HG03439 (cell line): ENCODE measurements at regions not wholly inside any gene's neighbourhood (a gene's known extent, or its start where the extent isn't known, plus 50 kb on each side); places are given as distances from the start of the nearest gene placed in this dataset.
A peak's percentile ranks its signal among the peaks of the same experiment; 100 is the strongest.

ENCODE experiments used
- ATAC-seq: cut with Tn5 transposase; IDR thresholded peaks from one replicate; pipeline ENCODE4 v1.9.1; 2021; ENCODE audit warnings: mild to moderate bottlenecking, moderate library complexity; ENCODE audit not compliant: unreplicated experiment

- ATAC-seq = no peak
Observed at GRCh38 chr3:28645149-28645548, 296.5 kb upstream of the AZI2 start.

- no peak for ATAC-seq
Observed at GRCh38 chr3:28646435-28646834, 297.8 kb upstream of the AZI2 start.

- ATAC-seq = no peak
Observed at GRCh38 chr3:28649266-28649665, 300.6 kb upstream of the AZI2 start.

GRCh38 chr3:28651159-28651558, 302.5 kb upstream of the AZI2 start:
- no peak for ATAC-seq

- ATAC-seq = no peak
Observed at GRCh38 chr3:28664123-28664522, 315.5 kb upstream of the AZI2 start.

GRCh38 chr3:28667646-28668621, 319.3 kb upstream of the AZI2 start:
- ATAC-seq = peak; percentile 97

GRCh38 chr3:28669870-28670269, 321.2 kb upstream of the AZI2 start:
- no peak for ATAC-seq

- ATAC-seq = no peak
Observed at GRCh38 chr3:28672406-28672805, 323.8 kb upstream of the AZI2 start.

GRCh38 chr3:28673446-28673845, 324.8 kb upstream of the AZI2 start:
- ATAC-seq = no peak

GRCh38 chr3:28674212-28674611, 325.6 kb upstream of the AZI2 start:
- ATAC-seq = no peak

GRCh38 chr3:28677581-28677980, 329.0 kb upstream of the AZI2 start:
- ATAC-seq = no peak

- ATAC-seq = no peak
Observed at GRCh38 chr3:28678086-28678485, 329.5 kb upstream of the AZI2 start.

GRCh38 chr3:28680050-28680449, 331.4 kb upstream of the AZI2 start:
- ATAC-seq = no peak

GRCh38 chr3:28682121-28682520, 333.5 kb upstream of the AZI2 start:
- no peak for ATAC-seq

GRCh38 chr3:28690176-28690575, 341.6 kb upstream of the AZI2 start:
- no peak for ATAC-seq

GRCh38 chr3:28698706-28699105, 350.1 kb upstream of the AZI2 start:
- ATAC-seq = no peak

GRCh38 chr3:28699283-28699682, 350.7 kb upstream of the AZI2 start:
- no peak for ATAC-seq

GRCh38 chr3:28700728-28701127, 352.1 kb upstream of the AZI2 start:
- no peak for ATAC-seq

- no peak for ATAC-seq
Observed at GRCh38 chr3:28703843-28704242, 355.2 kb upstream of the AZI2 start.

- no peak for ATAC-seq
Observed at GRCh38 chr3:28711293-28711692, 362.7 kb upstream of the AZI2 start.

- ATAC-seq = no peak
Observed at GRCh38 chr3:28716939-28717338, 368.3 kb upstream of the AZI2 start.

GRCh38 chr3:28718074-28718849, 369.6 kb upstream of the AZI2 start:
- no peak for ATAC-seq
